ENCODE measurements at regions not wholly inside any gene's neighbourhood (a gene's known extent, or its start where the extent isn't known, plus 50 kb on each side); places are given as distances from the start of the nearest gene placed in this dataset.
"Not testable (repeated sequence)": the region's sequence is repeated elsewhere in the genome, so short reads cannot be mapped to it uniquely, and the experiment has no call there.

GRCh38 chr18:29779096-29779495 is 1263.4 kb downstream of the DSC3 start:
- DNase-seq = no peak

DNA sequence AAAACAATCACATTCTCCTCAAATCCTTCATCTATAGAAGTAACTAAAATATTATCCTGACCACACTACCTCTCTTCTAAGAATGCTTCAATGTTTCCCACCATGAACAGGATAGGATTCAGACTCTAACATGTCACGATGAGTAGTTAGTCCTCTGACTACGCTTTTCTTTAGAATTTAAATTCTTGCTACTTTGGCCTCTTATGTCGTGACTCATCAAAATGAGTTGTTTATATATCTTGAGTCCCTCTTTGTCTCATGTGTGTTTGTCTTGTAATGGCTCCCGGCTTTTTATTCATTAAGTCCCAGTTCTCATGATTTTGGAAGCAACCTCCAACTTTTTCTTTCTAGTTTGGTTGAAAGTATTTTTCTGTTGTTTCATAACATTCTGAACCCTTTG is 1289.2 kb downstream of the DSC3 start:
- no peak for DNase-seq

DNA sequence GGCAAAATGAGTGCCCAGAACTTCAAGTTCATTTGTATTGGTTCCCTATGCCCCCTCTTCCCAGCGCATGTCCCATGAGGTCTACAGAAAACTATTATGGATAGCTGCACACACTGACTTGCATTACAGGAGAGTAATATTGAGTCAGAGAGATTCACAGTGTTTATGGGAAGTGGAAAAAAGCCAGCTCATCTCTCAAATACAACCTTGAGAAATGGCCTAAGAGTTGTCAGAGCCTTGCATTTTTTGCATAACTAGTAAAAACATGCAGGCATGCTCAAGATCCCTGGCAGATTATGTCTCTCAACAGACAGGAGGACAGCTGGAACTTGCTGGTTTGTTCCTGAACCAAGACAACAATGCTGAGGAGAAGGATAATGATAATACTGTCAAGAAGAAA is 1292.8 kb downstream of the DSC3 start:
- no peak for DNase-seq

GRCh38 chr18:29741461-29741860 is 1301.1 kb downstream of the DSC3 start:
- no peak for DNase-seq

GRCh38 chr18:29737620-29738019 is 1304.9 kb downstream of the DSC3 start:
- DNase-seq = no peak

- DNase-seq = no peak
These were observed 1305.4 kb downstream of the DSC3 start for GRCh38 chr18:29737190-29737589.

- no peak for DNase-seq
These were observed 1312.5 kb downstream of the DSC3 start for GRCh38 chr18:29730073-29730472.

DNA sequence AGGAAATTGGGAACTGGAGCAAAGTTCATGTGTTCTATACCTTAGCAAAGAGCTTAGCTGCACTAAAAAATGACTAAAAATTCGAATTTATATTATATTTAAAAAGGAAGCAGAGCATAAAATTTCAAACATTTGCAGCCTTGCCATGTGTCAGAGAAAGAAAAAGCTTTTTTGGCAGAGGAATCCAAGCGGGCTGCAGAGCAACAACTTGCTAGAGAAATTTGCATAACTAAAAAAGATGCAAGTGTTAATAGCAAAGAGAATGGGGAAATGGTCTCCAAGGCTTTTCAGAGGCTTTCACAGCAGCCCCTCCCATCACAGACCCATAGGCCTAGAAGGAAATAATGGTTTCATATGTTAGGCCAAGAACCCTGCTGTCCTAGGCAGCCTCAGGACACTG is 1315.9 kb downstream of the DSC3 start:
- no peak for DNase-seq

DNA sequence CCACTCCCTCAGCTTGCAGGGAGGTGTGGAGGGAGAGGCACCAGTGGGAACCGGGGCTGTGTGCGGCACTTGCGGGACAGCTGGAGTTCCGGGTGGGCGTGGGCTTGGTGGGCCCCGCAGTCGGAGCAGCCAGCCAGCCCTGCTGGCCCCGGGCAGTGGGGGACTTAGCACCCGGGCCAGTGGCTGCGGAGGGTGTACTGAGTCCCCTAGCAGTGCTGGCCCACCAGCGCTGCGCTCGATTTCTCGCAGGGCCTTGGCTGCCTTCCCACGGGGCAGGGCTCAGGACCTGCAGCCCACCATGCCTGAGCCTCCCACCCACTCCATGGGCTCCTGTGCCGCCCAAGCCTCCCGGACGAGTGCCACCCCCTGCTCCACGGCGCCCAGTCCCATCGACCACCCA is 1319.1 kb downstream of the DSC3 start:
- not testable (repeated sequence) for DNase-seq

DNA sequence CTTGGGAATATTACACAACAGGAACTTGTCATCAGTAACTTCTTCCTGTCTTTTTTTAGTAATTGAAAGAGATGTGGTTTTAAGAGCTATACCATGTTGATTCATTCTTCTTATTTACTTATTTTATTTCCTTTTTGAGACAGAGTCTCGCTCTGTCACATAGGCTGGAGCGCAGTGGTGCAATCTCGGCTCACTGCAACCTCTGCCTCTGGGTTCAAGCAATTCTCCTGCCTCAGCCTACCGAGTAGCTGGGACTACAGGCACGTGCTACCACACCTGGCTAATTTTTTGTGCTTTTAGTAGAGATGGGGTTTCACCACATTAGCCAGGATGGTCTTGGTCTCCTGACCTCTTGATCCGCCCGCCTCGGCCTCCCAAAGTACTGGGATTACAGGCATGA is 1326.6 kb downstream of the DSC3 start:
- DNase-seq = not testable (repeated sequence)

DNA sequence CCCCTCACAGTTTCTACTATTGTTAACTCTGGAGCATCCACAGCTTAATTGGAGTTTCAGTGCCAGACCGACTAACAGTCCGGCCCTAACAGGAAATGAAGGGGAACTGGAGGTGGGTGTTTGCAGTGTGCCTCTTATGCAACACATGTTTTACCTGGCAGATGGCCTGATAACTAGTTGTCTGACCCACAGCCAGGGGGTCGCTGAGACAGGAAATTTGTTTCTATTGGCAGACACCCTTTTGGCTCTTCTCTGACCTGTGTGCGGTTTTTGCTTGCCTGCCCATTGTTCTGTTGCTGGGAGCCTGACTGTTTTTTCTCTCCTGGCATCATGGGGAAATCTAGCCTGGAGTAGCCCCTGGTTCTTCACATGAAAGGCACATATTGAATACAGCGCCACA is 1329.8 kb downstream of the DSC3 start:
- DNase-seq = no peak

- no peak for DNase-seq
These were observed 1330.6 kb downstream of the DSC3 start for GRCh38 chr18:29711932-29712331.

DNA sequence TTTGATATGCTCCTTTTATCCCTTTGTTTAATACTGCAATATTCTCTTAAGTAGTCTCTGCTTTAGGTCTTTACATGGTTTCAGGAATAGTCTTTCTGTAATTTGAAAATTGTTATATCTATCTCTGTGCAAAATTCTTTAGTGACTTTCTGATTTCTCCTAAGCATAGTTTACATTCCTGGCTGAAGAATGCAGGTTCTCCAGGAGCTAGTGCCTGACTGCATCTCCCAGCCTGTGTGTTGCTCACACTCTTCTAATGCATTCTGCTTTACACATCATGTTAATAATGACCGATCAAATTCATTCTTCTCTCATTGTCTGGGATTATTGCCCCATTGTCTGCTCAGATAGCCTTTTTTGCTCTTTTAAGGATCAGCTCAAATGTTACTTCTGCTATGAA is 1349.2 kb downstream of the DSC3 start:
- no peak for DNase-seq

GRCh38 chr18:29681578-29681977 is 1361.0 kb downstream of the DSC3 start:
- DNase-seq = no peak

DNA sequence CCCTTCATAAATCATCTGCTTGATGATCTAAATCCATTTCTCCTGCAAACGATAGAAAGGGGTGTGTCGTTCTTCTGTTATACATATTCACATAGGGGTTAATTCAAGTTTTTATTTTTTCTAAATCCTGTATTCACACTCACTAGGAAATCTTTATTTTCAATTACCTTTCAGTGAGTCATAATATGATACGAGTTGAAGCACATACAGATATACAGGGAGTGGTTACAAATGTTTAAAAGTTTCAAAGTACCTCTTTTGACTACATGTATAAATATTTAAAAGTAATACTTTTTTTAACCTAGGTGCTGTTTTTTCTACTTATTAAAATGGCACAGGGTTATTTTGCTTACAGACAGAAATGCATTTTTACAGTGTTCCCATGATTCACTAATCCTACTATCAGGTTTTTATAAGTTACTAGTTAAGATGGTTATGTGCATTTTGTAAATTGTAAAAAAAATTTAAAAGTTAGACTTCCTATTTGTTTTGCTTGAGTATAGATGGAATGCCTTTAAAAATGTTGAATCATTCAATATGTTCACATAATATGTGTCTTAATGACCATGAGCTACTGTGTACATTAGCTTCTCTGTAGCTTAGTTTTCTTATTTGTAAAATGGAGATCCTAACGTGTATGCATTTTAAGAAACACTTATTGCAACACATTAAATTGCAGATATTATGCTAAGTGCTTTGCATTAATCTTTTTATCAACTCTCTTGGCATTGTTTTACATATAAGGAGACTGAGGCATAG is 1378.1 kb downstream of the DSC3 start:
- no peak for DNase-seq

DNA sequence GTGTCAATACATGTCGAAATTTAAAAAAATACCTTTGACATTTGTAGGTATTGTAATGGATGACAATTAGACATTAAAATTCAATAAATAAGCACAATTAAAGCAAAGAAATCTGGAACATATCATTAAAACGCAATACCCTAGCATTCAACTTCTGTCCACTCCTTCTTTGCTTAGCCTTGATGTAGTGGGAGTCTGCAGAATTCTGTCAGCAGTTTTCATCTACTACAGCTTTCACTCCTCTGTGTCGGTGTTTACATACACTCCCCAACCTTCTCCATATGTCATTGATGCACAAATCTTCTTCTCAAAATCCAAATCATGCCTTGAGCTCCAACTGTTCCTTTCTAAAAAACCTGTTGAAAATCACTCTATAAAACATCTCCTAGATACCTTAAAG is 1380.6 kb downstream of the DSC3 start:
- no peak for DNase-seq

DNA sequence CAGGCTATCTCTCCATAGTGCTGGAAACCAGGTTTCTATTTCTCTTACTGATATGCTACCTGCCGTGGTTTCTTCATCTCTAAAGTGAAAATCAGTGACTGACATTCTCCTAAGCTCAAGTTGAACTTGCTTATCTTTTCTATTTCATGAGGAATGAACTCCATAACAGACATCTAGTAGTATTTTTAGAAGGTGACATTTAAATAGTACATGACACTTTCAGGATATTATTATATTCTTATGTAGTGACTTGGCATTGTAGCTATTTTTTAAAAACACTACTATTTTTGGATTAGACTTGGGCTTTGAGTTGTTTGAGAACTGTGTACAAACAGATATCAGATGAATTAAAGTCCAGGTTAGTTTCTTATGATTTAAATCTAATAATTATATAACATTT is 1381.8 kb downstream of the DSC3 start:
- no peak for DNase-seq

DNA sequence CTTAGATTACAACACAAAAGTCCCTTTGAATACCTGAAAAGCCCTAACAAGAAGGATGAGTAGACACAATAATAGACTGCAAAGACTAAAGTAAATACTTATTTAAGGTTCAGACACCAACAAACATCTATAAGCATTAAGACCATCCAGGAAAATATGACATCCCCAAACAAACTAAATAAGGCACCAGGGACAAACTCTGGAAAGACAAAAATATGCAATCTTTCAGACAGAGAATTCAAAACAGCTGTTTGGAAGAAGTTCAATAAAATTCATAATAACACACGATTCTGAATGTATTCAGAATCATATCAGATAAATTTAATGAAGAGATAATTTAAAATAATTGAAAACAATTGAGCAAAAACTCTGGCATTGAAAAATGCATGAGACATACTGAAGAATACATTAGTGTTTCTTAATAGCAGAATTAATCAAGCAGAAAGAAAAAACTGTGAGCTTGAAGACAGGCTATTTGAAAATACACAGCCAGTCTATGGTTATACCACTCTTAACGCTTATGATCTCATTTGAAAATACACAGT is 1388.8 kb downstream of the DSC3 start:
- DNase-seq = no peak

- no peak for DNase-seq
These were observed 1389.7 kb downstream of the DSC3 start for GRCh38 chr18:29652797-29653196.

- DNase-seq = no peak
These were observed 1391.3 kb downstream of the DSC3 start for GRCh38 chr18:29651122-29651680.

DNA sequence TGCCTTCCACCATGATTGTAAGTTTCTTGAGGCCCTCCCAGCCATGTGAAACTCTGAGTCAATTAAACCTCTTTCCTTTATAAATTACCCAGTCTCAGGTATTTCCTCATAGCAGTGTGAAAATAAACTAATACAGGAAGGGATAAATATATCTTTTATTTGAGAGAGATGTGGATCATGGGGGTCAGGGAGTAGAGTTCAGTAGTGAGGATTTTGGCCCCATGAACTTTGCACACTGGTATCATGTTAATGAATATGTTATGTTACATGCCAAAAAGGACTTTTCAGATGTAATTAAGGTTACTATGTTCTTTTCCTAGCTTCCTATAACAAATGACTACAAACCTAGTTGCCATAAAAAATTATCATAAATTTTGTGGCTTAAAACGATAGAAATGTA is 1393.7 kb downstream of the DSC3 start:
- DNase-seq = no peak

DNA sequence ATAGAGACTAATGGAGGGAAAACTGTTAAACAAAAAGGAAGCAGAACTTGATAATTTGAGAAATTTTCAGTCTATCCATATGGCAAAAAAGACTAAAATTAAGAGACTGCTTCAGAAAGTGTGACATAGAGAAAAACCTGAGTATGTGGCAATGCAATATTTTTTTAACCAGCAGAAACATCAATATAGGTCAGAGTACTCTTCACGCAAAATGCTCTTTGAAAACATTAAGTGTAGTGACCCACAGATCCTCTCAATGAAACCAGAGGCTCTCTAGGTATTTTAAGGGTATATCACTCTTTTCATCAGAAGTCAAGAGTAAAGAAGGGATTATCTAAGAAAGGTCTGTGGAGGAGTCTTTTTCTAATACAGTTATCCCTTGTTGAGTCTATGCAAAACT is 1394.8 kb downstream of the DSC3 start:
- DNase-seq = no peak

GRCh38 chr18:29644276-29644675 is 1398.3 kb downstream of the DSC3 start:
- DNase-seq = no peak

- no peak for DNase-seq
These were observed 1413.0 kb downstream of the DSC3 start for GRCh38 chr18:29629493-29630036.

DNA sequence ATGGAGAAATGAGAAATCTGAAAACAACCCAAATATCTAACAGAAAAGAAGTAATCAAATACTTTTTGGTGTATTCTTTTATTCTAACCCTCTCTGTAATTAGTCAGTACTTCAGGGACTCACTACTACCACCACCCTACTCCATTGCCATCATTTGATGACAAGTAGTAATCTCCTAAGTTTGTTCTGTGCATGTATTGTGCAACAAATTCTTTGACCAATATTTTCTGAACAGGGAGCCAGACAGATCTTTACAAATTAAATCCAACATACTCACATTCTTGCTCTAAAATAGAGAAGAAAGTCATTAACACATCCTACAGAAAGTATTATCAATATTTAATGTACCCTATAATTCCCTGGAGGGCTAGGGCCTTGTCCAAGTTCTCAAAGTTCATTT is 1416.4 kb downstream of the DSC3 start:
- no peak for DNase-seq

Data from NCI-H2107 (cell line).